Left forelimb (tissue), 1 donor: ENCODE measurements at regions not wholly inside any gene's neighbourhood (a gene's known extent, or its start where the extent isn't known, plus 50 kb on each side); places are given as distances from the start of the nearest gene placed in this dataset.
"Not testable (repeated sequence)": the region's sequence is repeated elsewhere in the genome, so short reads cannot be mapped to it uniquely, and the experiment has no call there.

ENCODE experiments used
- DNase-seq: peaks from one replicate; pipeline ENCODE4 v3.0.0-alpha.2; 2018; ENCODE audit warnings: low spot score

DNA sequence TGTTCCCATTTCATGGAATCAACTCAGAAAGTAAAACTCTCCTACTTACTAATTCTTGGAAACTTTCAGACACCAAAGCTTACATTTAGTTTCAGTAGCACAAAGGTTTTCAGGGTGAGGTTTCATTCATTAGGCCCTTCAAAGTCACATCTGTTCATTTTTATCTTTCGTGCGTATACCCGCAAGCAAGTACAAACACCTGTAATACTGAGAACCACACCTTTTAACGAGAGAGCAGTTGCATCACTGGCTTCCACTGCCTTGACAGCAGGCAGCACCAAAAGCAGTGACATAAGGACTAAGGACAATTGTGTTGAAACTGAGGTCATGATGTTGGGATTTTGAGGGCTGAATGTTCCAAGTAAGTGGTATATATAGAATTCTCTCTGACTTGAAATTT, 60.5 kb downstream of the GOLGA6L22 start:
- DNase-seq, result not testable (repeated sequence)

DNA sequence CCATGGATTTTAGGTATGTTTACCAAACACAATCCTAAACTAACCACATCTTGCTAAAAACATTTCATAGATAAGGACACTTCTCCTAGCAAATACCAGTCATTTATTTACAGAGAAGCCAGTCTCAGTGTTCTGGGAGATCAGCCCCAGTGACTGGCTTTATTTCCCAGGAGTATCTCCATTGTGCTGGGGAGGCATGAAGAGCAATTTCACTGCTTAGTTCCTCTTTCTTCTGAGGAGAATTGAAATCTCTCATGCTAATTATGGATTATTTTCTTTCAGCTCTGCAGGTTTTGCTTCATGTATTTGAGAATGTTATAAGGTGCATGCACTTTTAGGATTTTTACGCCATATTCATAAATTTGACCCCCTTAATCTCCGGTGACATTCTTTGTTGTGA, 67.8 kb downstream of the GOLGA6L22 start:
- not testable (repeated sequence) for DNase-seq

DNA sequence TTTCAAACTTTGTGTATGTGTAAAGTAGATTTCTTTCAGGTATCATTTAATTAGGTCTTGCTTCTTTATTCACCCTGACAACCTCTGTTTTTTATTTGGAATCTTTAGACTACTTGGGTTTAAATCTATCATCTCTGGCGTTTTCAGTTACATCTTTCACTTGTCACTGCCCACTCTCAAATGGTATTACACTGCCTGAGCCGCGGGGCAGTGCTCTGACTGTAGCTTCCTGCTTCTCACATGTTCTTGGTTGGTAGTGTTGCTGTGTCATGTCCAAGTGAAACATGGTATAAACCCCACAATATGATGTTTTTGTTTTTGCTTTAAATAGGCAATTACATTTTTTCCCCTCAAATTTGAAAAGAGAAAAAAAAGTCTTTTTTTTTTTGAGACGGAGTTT, 68.3 kb downstream of the GOLGA6L22 start:
- not testable (repeated sequence) for DNase-seq

DNA sequence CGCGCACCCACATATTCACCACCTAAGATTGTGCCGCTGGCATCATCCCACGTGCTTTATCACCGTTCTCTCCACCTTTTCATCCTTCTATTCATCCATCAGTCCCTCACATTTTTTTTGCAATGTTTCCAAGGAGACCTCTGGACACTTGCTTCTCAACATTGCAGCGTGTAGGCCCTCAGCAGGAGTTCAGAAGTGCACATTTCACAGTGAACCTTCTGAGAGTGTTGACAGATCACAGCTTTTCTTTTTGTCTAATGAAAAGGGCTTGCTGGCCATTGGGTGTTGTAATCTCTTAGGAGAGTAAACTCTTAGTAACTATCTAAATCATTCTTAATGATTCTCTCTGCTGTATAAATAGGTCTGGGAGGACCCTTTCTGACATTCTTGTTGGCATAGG, 70.5 kb downstream of the GOLGA6L22 start:
- not testable (repeated sequence) for DNase-seq

DNA sequence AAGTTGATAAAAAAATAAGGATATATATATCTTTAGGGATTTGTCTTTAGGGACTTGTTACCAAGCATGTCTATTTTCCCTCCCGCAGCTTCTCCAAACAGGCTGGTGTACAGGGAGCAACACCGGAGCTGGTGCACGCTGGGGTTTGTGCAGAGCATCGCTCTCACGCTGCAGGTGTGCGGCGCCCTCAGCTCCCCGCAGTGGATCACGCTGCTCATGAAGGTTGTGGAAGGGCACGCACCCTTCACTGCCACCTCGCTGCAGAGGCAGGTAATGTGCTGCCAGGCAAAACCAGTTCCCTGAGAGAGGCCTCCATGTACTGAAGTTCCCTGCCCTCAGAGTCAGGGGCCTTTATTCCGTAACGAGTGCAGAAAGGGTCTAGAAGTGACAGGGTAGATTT, 101.0 kb downstream of the GOLGA6L22 start:
- not testable (repeated sequence) for DNase-seq

DNA sequence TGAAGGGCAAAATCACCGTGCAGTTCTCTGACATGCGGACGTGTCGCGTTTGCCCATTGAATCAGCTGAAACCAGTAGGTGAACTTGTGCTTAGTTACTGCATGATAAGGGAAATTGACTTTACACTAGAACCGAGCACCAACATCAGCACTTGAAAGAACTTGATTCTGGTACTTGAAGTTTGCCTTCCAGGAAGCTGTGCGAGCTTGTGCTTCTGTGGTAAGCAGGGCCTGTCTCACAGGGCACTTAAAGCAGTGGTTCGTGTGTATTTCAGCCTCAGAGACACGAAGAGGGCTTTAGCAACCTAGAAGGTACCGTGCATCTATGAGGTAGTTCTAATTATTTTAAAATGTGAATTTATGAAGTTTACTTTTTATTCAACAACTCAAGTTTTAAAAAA, 103.0 kb downstream of the GOLGA6L22 start:
- not testable (repeated sequence) for DNase-seq

DNA sequence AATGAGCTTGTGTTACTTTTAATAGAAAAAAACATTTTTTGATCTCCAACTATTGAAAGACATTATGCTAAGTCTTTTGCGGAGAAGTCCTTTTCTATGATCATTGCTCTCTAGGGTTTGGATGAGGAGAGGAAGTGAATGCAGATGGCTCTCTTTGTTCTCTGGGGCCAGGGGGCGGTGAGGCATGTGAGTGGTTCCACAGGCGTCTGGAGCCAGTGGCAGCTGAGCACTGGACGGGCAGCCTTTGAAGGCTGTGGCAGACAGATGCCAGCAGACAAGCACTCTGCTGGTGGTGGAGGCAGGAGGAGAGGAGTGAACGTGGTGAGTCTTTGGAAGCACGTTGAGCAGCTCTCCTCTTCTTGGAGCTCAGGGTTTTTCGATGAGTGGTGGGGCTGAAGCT, 107.8 kb downstream of the GOLGA6L22 start:
- DNase-seq, result not testable (repeated sequence)

DNA sequence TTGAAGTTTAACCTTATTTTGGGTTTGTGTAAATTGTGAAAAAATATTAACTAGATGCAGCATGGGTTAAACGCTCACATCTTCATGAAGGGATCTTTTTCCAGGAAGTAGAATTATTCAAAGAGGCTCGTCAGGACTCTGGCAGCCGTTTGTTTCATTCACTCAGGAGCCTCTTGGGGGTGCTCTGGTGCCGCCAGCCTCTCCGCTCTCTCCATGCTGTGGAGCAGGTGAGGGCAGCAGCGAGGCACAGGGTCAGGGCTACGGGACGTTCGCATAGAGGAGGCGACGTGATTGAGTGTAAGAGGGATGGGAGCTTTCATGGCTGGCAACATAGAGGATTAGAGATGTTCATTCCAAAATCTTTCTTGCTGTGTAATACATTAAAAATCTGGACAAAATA, 110.8 kb downstream of the GOLGA6L22 start:
- not testable (repeated sequence) for DNase-seq

DNA sequence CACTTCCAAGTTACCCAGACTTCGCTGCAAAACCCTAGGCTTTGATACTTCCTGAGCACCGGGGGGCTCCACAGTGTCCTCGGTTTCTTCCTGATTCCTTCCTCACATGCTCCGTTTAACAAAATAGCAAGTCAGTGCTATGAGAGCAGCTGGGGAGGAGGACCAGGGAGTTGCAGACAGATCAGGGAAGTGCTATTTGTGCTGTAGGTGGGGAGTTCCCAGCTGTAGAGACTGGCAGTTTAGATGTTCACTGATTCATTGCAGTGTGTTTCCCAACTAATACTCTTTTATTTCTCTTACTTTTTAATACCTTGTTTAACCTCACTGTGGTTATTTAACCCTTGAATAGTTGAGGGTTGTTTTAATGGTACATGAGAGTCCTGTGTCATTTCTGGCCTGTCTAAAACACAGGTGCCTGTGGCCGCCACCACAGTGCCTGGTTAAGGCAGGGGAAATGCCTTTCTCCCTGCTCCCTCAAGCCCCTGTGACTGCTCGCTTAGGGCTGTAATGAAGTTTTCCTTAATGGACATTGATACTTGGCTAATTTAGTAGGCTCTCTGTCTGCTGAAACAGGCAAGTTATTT, 113.5 kb downstream of the GOLGA6L22 start:
- DNase-seq, result not testable (repeated sequence)

DNA sequence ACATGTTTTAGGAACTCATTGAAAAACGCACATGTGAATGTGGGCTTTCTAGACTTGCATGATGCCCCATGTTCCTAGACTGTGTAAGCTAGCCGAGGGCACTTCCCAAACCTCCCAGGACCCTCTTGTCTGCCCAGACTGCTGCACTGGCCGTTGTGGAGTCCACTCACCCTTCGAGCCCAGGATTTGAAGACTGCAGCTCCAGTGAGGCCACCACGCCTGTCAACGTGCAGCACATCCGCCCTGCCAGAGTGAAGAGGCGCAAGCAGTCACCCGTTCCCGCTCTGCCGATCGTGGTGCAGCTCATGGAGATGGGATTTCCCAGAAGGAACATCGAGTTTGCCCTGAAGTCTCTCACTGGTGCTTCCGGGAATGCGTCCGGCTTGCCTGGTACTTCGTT, 114.1 kb downstream of the GOLGA6L22 start:
- DNase-seq, result peak; percentile 54

DNA sequence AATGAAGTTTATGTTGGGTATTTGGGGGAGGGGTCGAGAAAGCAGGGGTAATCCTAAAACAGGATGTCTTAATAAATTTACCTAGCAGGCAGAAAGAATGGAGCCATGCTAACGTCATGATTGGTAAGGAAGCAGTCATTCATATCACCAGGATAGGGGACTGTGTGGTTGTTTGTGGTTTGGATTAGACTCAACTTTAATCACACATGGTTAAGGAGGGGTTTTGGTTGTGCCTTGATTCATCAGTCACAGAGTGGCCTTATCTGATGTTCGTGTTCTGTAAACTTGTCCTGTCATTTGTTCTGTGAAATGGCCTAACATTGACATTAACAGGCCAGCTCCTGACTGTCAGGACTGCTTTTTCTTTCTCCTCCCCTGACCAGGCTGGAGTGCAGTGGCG, 119.1 kb downstream of the GOLGA6L22 start:
- DNase-seq, result not testable (repeated sequence)

DNA sequence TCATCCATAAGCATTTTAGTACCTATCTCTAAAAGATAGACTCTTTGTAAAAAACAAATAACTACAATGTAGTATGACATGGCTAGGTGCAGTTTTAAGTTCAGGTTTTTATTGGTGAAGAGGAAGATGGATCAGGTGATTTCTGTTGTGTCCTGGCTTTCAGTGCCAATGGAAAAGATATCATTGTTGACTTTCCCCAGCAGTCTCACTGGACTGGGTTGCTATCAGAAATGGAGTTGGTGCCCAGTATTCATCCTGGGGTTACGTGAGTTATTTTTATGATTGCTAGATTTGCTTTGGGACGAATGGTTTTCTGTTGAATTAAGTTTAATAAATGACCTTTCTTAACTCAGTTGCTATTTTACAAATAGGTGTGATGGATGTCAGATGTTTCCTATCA, 120.5 kb downstream of the GOLGA6L22 start:
- not testable (repeated sequence) for DNase-seq

DNA sequence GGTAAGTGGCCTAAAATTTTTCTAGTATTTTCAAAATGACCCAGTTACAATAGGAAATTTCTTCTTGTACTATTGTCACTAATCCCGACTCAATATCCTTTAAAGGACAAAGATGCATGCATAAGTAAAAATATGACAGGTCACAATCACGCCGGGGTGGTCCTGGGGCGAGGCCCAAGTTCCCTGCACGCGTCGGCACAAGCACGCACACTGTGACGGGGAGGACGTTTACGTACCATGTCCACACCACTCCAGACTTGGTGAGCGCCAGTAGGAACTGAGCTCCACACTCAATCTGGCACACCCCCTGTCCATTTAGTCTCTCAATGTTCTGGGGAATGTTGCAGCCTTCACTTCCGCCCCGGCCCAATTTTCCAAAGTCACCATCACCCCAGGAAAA, 128.7 kb downstream of the GOLGA6L22 start:
- DNase-seq, result not testable (repeated sequence)

DNA sequence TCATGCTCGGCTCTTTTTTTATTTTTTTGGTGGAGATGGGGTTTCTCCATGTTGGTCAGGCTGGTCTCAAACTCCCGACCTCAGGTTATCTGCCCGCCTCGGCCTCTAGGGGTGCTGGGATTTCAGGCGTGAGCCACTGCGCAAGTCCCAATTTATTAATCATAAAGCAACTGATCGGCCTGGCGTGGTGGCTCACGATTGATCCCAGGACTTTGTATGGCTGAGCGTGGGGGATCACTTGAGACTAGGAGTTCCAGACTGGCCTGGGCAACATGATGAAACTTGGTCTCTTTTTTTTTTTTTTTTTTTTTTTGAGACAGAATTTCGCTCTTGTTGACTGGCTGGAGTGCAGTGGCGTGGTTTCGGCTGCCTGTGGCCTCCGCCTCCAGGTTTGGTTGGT, 139.8 kb downstream of the GOLGA6L22 start:
- DNase-seq, result not testable (repeated sequence)

DNA sequence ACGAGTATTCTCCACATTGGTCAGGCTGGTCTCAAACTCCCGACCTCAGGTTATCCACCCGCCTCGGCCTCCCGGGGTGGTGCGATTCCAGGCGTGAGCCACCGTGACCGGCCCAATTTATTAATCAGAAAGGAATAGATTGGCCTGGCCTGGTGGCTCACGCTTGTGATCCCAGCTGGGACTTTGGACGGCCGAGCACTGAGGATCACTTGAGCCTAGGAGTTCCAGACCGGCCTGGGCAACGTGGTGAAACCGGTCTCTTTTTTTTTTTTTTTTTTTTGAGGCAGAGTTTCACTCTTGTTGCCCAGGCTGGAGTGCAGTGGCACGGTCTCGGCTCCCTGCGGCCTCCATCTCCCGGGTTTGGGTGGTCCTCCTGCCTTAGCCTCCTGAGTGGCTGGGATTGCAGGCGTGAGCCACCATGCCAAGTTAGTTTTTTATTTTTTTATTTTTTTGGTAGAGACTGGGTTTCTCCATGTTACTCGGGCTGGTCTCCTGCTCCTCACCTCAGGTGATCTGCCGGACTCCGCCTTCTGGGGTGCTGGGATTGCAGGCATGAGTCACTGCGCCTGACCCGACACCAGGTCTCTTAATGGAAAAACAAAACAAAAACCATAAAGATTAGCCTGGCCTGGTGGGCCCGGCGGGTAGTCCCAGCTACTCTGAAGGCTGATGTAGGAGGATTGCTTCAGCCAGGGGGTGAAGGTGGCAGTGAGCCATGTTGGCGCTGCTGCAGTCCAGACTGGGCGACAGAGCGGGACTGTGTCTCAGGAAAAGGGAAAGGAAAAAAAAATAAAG, 141.0 kb downstream of the GOLGA6L22 start:
- DNase-seq, result not testable (repeated sequence)

DNA sequence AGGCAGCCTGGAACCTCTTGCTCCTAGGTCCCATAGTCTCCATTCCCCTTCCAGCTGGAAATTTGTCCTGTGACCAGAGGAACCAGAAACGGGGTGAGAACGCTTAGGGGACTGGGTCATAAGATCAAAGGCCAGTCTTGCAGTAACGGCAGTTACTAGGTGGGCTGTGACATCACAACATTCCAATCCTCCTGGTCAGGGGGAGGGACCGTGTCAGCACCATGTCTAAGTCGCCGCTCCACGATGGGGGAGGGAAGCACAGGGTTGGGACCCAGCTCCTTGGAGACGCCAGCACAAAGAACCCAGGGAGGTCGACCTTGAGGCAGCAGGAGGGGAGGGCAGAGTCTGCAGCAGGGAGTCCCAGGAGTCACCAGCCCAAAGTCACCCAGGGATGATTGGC, 158.3 kb downstream of the GOLGA6L22 start:
- DNase-seq, result not testable (repeated sequence)

DNA sequence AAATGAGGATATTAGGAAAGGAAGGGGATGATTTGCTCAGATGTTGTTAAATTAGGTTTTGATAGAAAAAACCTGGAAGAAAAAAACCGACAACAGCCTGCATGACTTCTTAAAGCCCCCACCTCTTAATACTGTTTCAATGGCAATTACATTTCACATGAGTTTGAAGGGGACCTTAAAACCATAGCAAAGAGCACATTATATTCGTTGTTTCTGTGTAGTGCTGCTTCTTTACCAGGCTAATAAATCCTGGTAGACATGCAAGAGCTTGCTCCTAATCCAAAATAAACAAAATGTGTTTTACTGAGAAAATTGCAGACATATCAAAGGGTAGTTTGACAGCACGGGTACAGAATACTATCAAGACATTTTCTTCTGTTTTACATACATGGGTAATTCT, 154.7 kb upstream of the NIPA1 start:
- DNase-seq, result not testable (repeated sequence)

DNA sequence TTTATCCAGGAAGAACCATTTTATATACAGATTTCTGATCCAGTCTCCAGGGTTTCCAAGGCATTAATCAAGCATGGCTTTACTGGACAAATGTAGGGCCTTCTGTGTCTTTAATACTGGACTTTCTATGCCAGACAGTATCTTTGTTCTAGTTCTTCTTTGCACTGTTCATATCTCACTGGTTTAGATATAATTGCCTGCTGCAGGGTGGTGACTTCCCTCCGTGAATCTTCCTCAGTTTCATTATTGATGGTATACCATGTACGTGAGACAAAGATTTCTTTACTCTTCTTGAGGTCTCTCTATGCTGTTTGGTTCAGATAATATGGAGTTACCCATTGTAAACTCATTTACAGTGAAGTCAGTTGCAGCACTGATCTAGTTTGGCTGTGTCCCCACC, 146.5 kb upstream of the NIPA1 start:
- DNase-seq, result not testable (repeated sequence)

DNA sequence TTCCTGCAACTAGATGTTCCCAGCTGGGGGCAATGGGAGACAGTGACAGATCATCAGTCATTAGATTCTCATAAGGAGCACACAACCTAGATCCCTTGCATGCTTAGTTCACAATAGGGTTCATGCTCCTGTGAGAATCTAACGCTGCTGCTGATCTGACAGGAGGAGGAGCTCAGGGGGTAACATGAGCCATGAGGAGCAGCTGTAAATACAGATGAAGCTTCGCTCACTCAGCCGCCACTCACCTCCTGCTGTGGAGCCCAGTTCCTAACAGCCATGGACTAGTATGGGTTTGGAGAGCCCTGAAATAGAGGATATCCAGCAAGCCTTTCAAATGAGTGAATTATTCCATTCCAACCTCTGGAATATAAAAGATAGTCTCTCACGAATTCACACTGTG, 137.0 kb upstream of the NIPA1 start:
- DNase-seq, result not testable (repeated sequence)

DNA sequence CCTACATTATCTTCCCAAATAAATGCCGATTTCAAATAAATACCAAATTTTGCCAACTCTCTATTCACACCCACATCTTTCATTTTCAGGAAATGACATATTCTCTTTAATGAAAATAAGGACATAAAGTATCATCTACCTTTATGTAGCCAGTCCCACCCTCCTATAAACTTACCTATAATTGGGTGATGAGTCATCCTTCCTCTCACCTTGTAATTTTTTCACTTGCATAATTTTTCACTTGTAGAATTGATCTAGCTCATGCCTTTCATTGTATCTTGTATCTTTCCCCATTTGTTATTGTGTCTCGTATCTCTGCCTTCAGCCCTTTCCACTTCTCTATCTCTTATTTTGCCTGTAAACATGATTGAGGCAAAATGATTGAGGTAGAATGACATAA, 135.3 kb upstream of the NIPA1 start:
- DNase-seq, result not testable (repeated sequence)

DNA sequence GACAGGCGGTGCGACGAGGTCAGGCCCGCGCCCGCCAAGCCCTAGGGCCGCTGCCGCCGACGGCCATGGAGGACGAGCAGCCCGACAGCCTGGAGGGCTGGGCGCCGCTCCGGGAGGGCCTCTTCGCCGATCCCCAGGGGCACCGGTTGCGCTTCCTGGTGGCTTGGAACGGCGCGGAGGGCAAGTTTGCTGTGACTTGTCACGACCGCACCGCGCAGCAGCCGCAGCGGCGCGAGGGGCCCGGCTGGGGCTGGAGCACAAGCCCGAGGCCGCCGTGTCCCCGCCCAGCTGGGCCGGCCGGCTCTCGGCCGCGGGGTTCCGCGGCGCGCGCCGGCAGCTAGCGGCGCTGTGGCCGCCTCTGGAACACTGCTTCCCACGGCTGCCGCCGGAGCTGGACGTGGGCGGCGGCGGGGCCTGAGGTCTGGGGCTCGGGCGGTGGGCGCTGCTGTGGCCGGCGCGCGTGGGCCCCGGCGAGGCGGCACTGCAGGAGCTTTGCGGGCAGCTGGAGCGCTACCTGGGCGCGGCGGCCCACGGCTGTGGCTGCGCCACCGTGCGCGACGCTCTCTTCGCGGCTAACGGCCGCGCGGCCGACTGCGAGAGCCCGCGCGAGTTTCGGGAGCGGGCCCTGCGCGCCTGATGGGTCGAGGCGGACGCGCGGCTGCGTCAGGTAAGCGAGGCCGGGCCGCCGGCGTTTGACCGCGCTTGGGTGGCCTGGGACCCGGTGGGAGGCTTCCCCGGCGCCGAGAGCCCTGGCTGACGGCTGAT, 122.0 kb upstream of the NIPA1 start:
- DNase-seq, result peak; percentile 68

DNA sequence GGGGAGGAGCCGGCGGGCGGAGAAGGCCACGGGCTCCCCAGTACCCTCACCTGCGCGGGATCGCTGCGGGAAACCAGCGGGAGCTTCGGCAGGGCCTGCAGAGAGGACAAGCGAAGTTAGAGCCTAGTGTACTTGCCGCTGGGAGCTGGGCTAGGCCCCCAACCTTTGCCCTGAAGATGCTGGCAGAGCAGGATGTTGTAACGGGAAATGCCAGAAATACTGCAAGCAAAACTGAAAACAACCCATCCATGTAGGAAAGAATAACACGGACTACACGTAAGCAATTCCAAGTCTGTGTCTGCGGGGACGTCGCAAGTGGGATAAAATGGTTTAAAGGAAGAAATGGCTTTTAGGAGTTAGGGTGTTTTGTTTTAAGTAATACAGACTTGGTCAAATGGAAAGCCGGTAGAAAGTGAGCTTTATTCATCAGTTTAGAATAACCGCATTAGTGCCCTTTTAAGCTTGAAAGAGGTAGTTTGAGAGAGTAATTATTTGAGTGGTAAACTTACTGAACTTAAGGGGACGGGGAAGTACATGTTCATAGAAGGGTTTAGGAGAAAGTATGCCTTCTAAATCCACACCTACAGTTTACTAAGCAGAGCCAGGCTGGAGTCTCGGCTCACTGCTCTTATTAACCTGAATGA, 121.3 kb upstream of the NIPA1 start:
- DNase-seq, result peak; percentile 65
